PC-3 (cell line): ENCODE measurements at regions not wholly inside any gene's neighbourhood (a gene's known extent, or its start where the extent isn't known, plus 50 kb on each side); places are given as distances from the start of the nearest gene placed in this dataset.

ENCODE experiments used
- ATAC-seq: fragments of 200-7000 bp; cut with Tn5 transposase; 2 replicates; pipeline ENCODE4 v1.9.1; 2020; ENCODE audit warnings: mild to moderate bottlenecking, moderate library complexity
- BruUV-seq: library from RNA; stranded (reverse); fragments of 400-500 nt; replicated peaks from 2 replicates; lab custom pipeline; 2021; lab: Mats Ljungman, UMichigan
- CTCF ChIA-PET: fragments of 300-600 bp; sonication (Branson Sonifier 250); formaldehyde crosslinking; loops from one replicate; lab custom pipeline; 2022; ENCODE audit warnings: antibody characterized with exemption; lab: Charles Lee
- POLR2A ChIA-PET: fragments of 300-600 bp; sonication (Branson Sonifier 250); formaldehyde crosslinking; loops from one replicate; lab custom pipeline; 2022; ENCODE audit warnings: antibody characterized with exemption; ENCODE audit not compliant: unreplicated experiment; lab: Charles Lee
- DNase-seq: peaks from one replicate; pipeline ENCODE4 v3.0.0-alpha.2; 2015
- H2AFZ ChIP-seq: fragments of 300-600 bp; sonication (generic); 2 replicates; pipeline ENCODE4 v1.6.0; 2016; ENCODE audit warnings: antibody characterized with exemption, low read length
- H3F3A ChIP-seq: fragments of 300-600 bp; sonication (generic); one replicate; pipeline ENCODE4 v1.6.0; 2017; ENCODE audit warnings: antibody characterized with exemption, low read length, control low read depth, mild to moderate bottlenecking; ENCODE audit not compliant: unreplicated experiment
- H3K27ac ChIP-seq: fragments of 300-600 bp; sonication (generic); 2 replicates; pipeline ENCODE4 v1.5.1; 2016; ENCODE audit warnings: mild to moderate bottlenecking, low read length
- H3K27me3 ChIP-seq: fragments of 300-600 bp; sonication (generic); 2 replicates; pipeline ENCODE4 v1.6.1; 2016; ENCODE audit warnings: low read length, mixed read lengths
- H3K36me3 ChIP-seq: fragments of 300-600 bp; sonication (generic); 2 replicates; pipeline ENCODE4 v1.6.1; 2016; ENCODE audit warnings: low read depth, mixed run types, low read length, mixed read lengths
- H3K4me1 ChIP-seq: fragments of 300-600 bp; sonication (generic); 2 replicates; pipeline ENCODE4 v1.5.1; 2016; ENCODE audit warnings: low read length; ENCODE audit not compliant: insufficient read depth
- H3K4me2 ChIP-seq: fragments of 300-600 bp; sonication (generic); 2 replicates; pipeline ENCODE4 v1.6.0; 2016; ENCODE audit warnings: low read length
- H3K4me3 ChIP-seq: fragments of 300-600 bp; sonication (generic); 2 replicates; pipeline ENCODE4 v1.5.1; 2016; ENCODE audit warnings: mild to moderate bottlenecking, low read length, mixed read lengths
- H3K79me2 ChIP-seq: fragments of 300-600 bp; sonication (generic); 2 replicates; pipeline ENCODE4 v1.6.1; 2017; ENCODE audit warnings: low read length, mixed read lengths
- H3K9ac ChIP-seq: fragments of 300-600 bp; sonication (generic); 2 replicates; pipeline ENCODE4 v1.6.0; 2016; ENCODE audit warnings: mild to moderate bottlenecking, low read length
- H3K9me2 ChIP-seq: fragments of 300-600 bp; sonication (generic); replicated peaks from 2 replicates; pipeline ENCODE4 v1.6.1; 2016; ENCODE audit warnings: mixed run types, low read length, mixed read lengths
- H3K9me3 ChIP-seq: fragments of 300-600 bp; sonication (generic); 2 replicates; pipeline ENCODE4 v1.6.1; 2016; ENCODE audit warnings: low read length, mixed read lengths
- H4K20me1 ChIP-seq: fragments of 300-600 bp; sonication (generic); 2 replicates; pipeline ENCODE4 v1.6.1; 2016; ENCODE audit warnings: low read length, mixed read lengths
- CTCF ChIP-seq: fragments of 300-600 bp; sonication (generic); conservative IDR thresholded peaks from 2 replicates; pipeline ENCODE4 v1.5.1; 2017; ENCODE audit warnings: antibody characterized with exemption, low read depth, mild to moderate bottlenecking, low read length
- EZH2 ChIP-seq: fragments of 300-600 bp; sonication (generic); IDR thresholded peaks from one replicate; pipeline ENCODE4 v1.6.1; 2017; ENCODE audit warnings: antibody characterized with exemption, mild to moderate bottlenecking, low read length; ENCODE audit not compliant: unreplicated experiment
- EZH2phosphoT487 ChIP-seq: fragments of 300-600 bp; sonication (generic); IDR thresholded peaks from 2 replicates; pipeline ENCODE4 v1.6.1; 2018; ENCODE audit warnings: mild to moderate bottlenecking, antibody characterized with exemption, low read length, borderline replicate concordance
- intact Hi-C: fragments of 100-400 bp; cut with micrococcal nuclease; formaldehyde crosslinking; loops from 2 replicates; pipeline ENCODE4 v1.9.0; 2023

- Histone ChIP-seq H4K20me1 (no peaks in the 10 kb centered on the region), H3K36me3 (no peaks in the 10 kb centered on the region), H3K79me2 (no peaks in the 10 kb centered on the region), H3K9me2 (no peaks in the 10 kb centered on the region), H3K9me3 (no peaks in the 10 kb centered on the region), H3K9ac (peak overlapping the region; percentile 72), H3K27me3 (peaks cover 75% of the 10 kb centered on the region), H3K4me1 (peaks cover 10% of the 10 kb centered on the region), H3K27ac (peak overlapping the region; percentile 12), H3F3A (no peaks in the 10 kb centered on the region), H2AFZ (peak overlapping the region; percentile 91), H3K4me2 (peak overlapping the region; percentile 80), H3K4me3 (peak overlapping the region; percentile 65)
- CTCF ChIA-PET = interaction anchor here (0.6 kb wide), 2 partner anchors 535 to 620 kb away, joined by 3 read pairs; partner anchors contain the start of gene SPATA17
- TF ChIP-seq CTCF (no peak), EZH2phosphoT487 (peak; percentile 52; the same call in 1 of the 2 replicates)
- DNase-seq (peak; percentile 33), ATAC-seq (no peak)
- intact Hi-C loops = loop anchor here (10.0 kb wide), 2 partner anchors 602 to 1072 kb away; no protein-coding TSS in a partner anchor
- POLR2A ChIA-PET = interaction anchor here (0.5 kb wide), 1 partner anchor 214 kb away, joined by 5 read pairs; no protein-coding TSS in a partner anchor
- BruUV-seq = no TSS peak
Observed at GRCh38 chr1:218166268-218166945, 118.7 kb upstream of the RRP15 start.

DNA sequence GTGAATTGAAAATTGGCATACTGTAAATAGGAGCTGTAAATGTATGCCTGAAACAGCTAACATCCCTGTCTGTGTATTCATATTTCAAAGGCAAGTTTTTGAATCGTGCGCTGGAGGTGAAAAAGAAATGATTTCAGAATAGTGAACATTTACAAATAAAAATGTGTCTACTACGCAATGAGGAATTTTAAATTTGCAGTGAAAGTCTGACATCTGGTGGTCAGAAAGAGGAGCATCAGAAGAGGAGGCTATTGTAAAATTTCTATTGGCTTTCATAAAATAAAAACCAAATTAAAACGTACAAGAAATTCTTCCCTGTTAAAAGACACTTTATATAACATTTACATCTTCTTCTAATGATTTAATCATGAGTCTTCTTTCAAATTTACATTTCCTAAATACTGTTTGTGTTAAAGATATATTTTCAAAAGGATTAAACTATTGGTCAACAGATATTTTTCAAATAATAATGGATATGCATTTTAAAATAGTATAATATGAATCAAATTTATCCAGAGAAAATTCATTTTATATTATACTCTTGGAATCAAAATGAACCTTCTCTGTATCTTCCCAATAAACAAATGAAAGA, 113.7 kb upstream of the RRP15 start:
- peak; percentile 57 for ATAC-seq
- DNase-seq = peak; percentile 87
- Histone ChIP-seq H3K9me3 (no peaks in the 10 kb centered on the region), H3K4me3 (no peak overlapping the region), H4K20me1 (no peaks in the 10 kb centered on the region), H3K9me2 (no peaks in the 10 kb centered on the region), H3K9ac (no peak overlapping the region), H3K4me1 (no peaks in the 10 kb centered on the region), H2AFZ (no peak overlapping the region), H3K79me2 (no peaks in the 10 kb centered on the region), H3K36me3 (no peaks in the 10 kb centered on the region), H3K27ac (no peak overlapping the region), H3K27me3 (peaks cover 35% of the 10 kb centered on the region), H3F3A (no peaks in the 10 kb centered on the region), H3K4me2 (peak overlapping the region; percentile 53)
- intact Hi-C loops = loop anchor here (1.0 to 5.0 kb wide), 11 partner anchors 37 to 1421 kb away; no protein-coding TSS in a partner anchor
- ChIA-PET POLR2A (interaction anchor here (0.7 kb wide), 1 partner anchor 1544 kb away, joined by 3 read pairs; no protein-coding TSS in a partner anchor), CTCF (interaction anchor here (0.6 to 1.0 kb wide), 5 partner anchors 113 to 1209 kb away, joined by 3 to 4 read pairs (median 3); partner anchors contain the start of gene RRP15)
- TF ChIP-seq EZH2phosphoT487 (no peak), CTCF (peak; percentile 99)
- BruUV-seq = no TSS peak

DNA sequence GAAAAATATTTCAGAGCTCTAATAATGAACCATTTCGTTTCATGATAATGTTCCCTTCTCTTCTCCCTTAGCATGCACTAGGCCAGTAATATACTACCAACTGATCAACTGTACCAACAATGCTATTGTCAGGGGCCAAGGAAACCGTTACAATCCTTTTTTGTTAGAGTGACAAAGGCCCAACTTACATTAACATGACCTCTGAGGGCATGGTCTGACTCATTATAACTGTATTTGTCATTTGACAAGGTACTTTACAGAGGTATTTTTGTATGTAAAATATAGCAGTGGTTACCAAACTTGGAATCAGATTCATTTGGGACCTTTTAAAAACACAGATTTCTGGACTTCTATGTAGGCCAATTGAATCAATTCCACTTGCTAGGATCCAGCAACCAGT, 102.6 kb upstream of the RRP15 start:
- CTCF ChIA-PET = no interaction called here

More for the DNA sequence above, 102.6 kb upstream of the RRP15 start:
- POLR2A ChIA-PET = no interaction called here
- DNase-seq = peak; percentile 31
- intact Hi-C loops = no loop called here
- BruUV-seq = no TSS peak
- no peak overlapping the region for H3K9ac ChIP-seq
- no peaks in the 10 kb centered on the region for H3K27me3 ChIP-seq
- H4K20me1 ChIP-seq = no peaks in the 10 kb centered on the region
- TF ChIP-seq EZH2 (no peak), CTCF (no peak), EZH2phosphoT487 (no peak)
- H3F3A ChIP-seq = no peaks in the 10 kb centered on the region
- no peak overlapping the region for H3K4me2 ChIP-seq
- no peak overlapping the region for H2AFZ ChIP-seq
- H3K9me3 ChIP-seq = no peaks in the 10 kb centered on the region
- no peaks in the 10 kb centered on the region for H3K9me2 ChIP-seq
- no peaks in the 10 kb centered on the region for H3K79me2 ChIP-seq
- no peak overlapping the region for H3K4me3 ChIP-seq
- no peak overlapping the region for H3K27ac ChIP-seq
- H3K36me3 ChIP-seq = no peaks in the 10 kb centered on the region
- H3K4me1 ChIP-seq = no peaks in the 10 kb centered on the region
- ATAC-seq = peak; percentile 77
